Heart left ventricle (tissue), 13 donors: ENCODE measurements at regions not wholly inside any gene's neighbourhood (a gene's known extent, or its start where the extent isn't known, plus 50 kb on each side); places are given as distances from the start of the nearest gene placed in this dataset.

Experiments
- POLR2A ChIP-seq, 2 donors: fragments of 450-650 bp; IDR thresholded peaks; one replicate each; pipeline ENCODE4 v1.6.1; 2017; ENCODE audit warnings: antibody characterized with exemption in 2 of 2, mild to moderate bottlenecking in 2 of 2, moderate library complexity in 2 of 2
- TF ChIP-seq, protein P1 (sequence below), 12 donors: fragments of 200-600 bp; sonication (generic) in 4 of 12; IDR thresholded peaks; one replicate each; pipeline versions ENCODE4 v1.5.0 to v1.8.0; 2018 to 2022; ENCODE audit warnings: antibody characterized with exemption in 12 of 12, mild to moderate bottlenecking in 5 of 12
- donor health status: ischemic (EF 13 %, LVEDD 7.1; RV severe dilation, severe dysfunction).
- donor health status: DM: no; HTN: yes; CAD: no.
- donor health status: DM: no; HTN: no; CAD: no.
- donor health status: ischemic (EF 25% LVEDD 6.9; RV normal size, moderate dysfunction).
- donor health status: ischemic (EF 25% LVEDD 5.7; RV mildly dilated, moderate dysfunction).
- donor health status: ischemic (EF 35%, LVEDD 5.7; RV mildly dilated, moderate dysfunction).
- donor health status: nonischemic (EF 11% LVEDD 7.7; RV severe dilation, severe dysfunction).
- donor health status: DM: yes; HTN: yes; CAD: no.
- donor health status: PGD.
- donor health status: ischemic (EF 29% LVEDD 5.4; RV normal size, mild dysfunction).
- donor health status: nonischemic (EF 23%, LVEDD 6.1; RV moderate dilation, normal function).

DNA sequence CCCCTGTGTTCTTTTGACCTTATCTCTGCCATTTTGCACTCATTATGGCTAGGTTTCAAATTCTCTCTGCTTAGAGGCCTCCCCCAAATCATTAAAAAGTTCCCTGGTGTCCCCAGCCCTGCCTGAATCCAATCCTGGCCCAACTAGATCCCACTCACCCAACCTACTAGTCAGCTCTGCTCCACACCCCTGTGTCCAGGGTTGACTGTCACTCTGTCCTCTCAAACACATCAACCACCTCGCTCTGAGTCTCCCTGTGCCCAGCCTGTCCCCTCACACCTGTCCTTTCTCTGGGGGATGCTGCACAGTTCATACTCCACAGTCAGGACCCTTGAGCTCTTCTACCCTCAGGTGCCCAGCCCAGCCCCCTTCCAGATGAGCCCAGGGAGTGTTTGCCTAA, 154.2 kb upstream of the SV2C start:
- no peak for TF ChIP-seq POLR2A (IDR thresholded peaks at IDR 0.05)
- TF ChIP-seq, protein P1, sequence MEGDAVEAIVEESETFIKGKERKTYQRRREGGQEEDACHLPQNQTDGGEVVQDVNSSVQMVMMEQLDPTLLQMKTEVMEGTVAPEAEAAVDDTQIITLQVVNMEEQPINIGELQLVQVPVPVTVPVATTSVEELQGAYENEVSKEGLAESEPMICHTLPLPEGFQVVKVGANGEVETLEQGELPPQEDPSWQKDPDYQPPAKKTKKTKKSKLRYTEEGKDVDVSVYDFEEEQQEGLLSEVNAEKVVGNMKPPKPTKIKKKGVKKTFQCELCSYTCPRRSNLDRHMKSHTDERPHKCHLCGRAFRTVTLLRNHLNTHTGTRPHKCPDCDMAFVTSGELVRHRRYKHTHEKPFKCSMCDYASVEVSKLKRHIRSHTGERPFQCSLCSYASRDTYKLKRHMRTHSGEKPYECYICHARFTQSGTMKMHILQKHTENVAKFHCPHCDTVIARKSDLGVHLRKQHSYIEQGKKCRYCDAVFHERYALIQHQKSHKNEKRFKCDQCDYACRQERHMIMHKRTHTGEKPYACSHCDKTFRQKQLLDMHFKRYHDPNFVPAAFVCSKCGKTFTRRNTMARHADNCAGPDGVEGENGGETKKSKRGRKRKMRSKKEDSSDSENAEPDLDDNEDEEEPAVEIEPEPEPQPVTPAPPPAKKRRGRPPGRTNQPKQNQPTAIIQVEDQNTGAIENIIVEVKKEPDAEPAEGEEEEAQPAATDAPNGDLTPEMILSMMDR (IDR thresholded peaks at IDR 0.05): no peak
